Colonic mucosa (tissue), 4 donors: ENCODE measurements at regions not wholly inside any gene's neighbourhood (a gene's known extent, or its start where the extent isn't known, plus 50 kb on each side); places are given as distances from the start of the nearest gene placed in this dataset.

Source experiments
- DNase-seq: peaks from one replicate; pipeline ENCODE4 v3.0.0-alpha.2; 2020
- H3K27ac ChIP-seq: fragments of 200-600 bp; one replicate; pipeline ENCODE4 v1.8.0; 2021
- H3K27me3 ChIP-seq: fragments of 200-600 bp; one replicate; pipeline ENCODE4 v1.8.0; 2021
- H3K36me3 ChIP-seq: fragments of 200-600 bp; one replicate; pipeline ENCODE4 v1.8.0; 2021
- H3K4me1 ChIP-seq: fragments of 200-600 bp; one replicate; pipeline ENCODE4 v1.8.0; 2021; ENCODE audit warnings: mild to moderate bottlenecking
- H3K4me3 ChIP-seq: fragments of 200-600 bp; one replicate; pipeline ENCODE4 v1.8.0; 2021
- H3K9ac ChIP-seq, 2 donors: one replicate each; pipeline ENCODE4 v1.7.0; 2013; ENCODE audit warnings: control low read depth in 2 of 2, low read depth in 2 of 2, low read length in 2 of 2
- H3K9me3 ChIP-seq: fragments of 200-600 bp; one replicate; pipeline ENCODE4 v1.8.0; 2021
- CTCF ChIP-seq: fragments of 200-600 bp; IDR thresholded peaks from one replicate; pipeline ENCODE4 v1.8.0; 2022; ENCODE audit warnings: antibody characterized with exemption, mild to moderate bottlenecking
- intact Hi-C: fragments of 100-400 bp; cut with DNase I; formaldehyde crosslinking; loops from one replicate; pipeline ENCODE4 v1.14.1; 2022
- donor health status: healthy.
- donor health status: DM: no; HTN: no; CAD: no.
- donor health status: DM: no; HTN: no; CAD: no.

- DNase-seq: no peak
- Histone ChIP-seq H3K27me3 (no peaks in the 10 kb centered on the region), H3K27ac (no peak overlapping the region), H3K4me3 (no peak overlapping the region), H3K9ac (no peak overlapping the region), H3K4me1 (no peaks in the 10 kb centered on the region), H3K9me3 (no peaks in the 10 kb centered on the region), H3K36me3 (no peaks in the 10 kb centered on the region)
- intact Hi-C loops: no loop called here
- no peak for TF ChIP-seq CTCF
Measured at GRCh38 chr10:8527773-8528172, 473.3 kb downstream of the GATA3 start.

GRCh38 chr10:8531116-8531515 lies 476.6 kb downstream of the GATA3 start:
- Histone ChIP-seq H3K27ac (no peak overlapping the region), H3K36me3 (no peaks in the 10 kb centered on the region), H3K4me1 (no peaks in the 10 kb centered on the region), H3K4me3 (no peak overlapping the region), H3K9ac (no peak overlapping the region), H3K9me3 (no peaks in the 10 kb centered on the region), H3K27me3 (no peaks in the 10 kb centered on the region)
- TF ChIP-seq CTCF: no peak
- intact Hi-C loops: no loop called here
- no peak for DNase-seq

- Histone ChIP-seq H3K36me3 (no peaks in the 10 kb centered on the region), H3K27ac (no peak overlapping the region), H3K4me1 (no peaks in the 10 kb centered on the region), H3K9ac (no peak overlapping the region), H3K27me3 (no peaks in the 10 kb centered on the region), H3K4me3 (no peak overlapping the region), H3K9me3 (no peaks in the 10 kb centered on the region)
- DNase-seq: no peak
- no peak for TF ChIP-seq CTCF
- intact Hi-C loops: no loop called here
Measured at GRCh38 chr10:8532647-8533046, 478.2 kb downstream of the GATA3 start.

- Histone ChIP-seq H3K9ac (no peak overlapping the region), H3K9me3 (no peaks in the 10 kb centered on the region), H3K4me3 (no peak overlapping the region), H3K27me3 (no peaks in the 10 kb centered on the region), H3K36me3 (no peaks in the 10 kb centered on the region), H3K4me1 (no peaks in the 10 kb centered on the region), H3K27ac (no peak overlapping the region)
- TF ChIP-seq CTCF: no peak
- no peak for DNase-seq
- intact Hi-C loops: no loop called here
Measured at GRCh38 chr10:8533462-8533861, 479.0 kb downstream of the GATA3 start.

GRCh38 chr10:8534096-8534495 lies 479.6 kb downstream of the GATA3 start:
- H3K9me3 ChIP-seq: no peaks in the 10 kb centered on the region
- TF ChIP-seq CTCF: no peak
- no peaks in the 10 kb centered on the region for H3K36me3 ChIP-seq
- intact Hi-C loops: no loop called here
- no peak for DNase-seq
- H3K4me1 ChIP-seq: no peaks in the 10 kb centered on the region
- H3K27ac ChIP-seq: no peak overlapping the region
- no peak overlapping the region for H3K9ac ChIP-seq
- H3K4me3 ChIP-seq: no peak overlapping the region
- no peaks in the 10 kb centered on the region for H3K27me3 ChIP-seq

- no peaks in the 10 kb centered on the region for H3K9me3 ChIP-seq
- no peaks in the 10 kb centered on the region for H3K36me3 ChIP-seq
- no peak for DNase-seq
- no peak for TF ChIP-seq CTCF
- no peaks in the 10 kb centered on the region for H3K27me3 ChIP-seq
- intact Hi-C loops: no loop called here
- no peak overlapping the region for H3K9ac ChIP-seq
- no peak overlapping the region for H3K27ac ChIP-seq
- H3K4me1 ChIP-seq: no peaks in the 10 kb centered on the region
- no peak overlapping the region for H3K4me3 ChIP-seq
Measured at GRCh38 chr10:8534891-8535290, 480.4 kb downstream of the GATA3 start.
